Activated CD4-positive, alpha-beta T cell treated with anti-CD3 and anti-CD28 coated beads for 48 hours (primary cell): ENCODE measurements at regions not wholly inside any gene's neighbourhood (a gene's known extent, or its start where the extent isn't known, plus 50 kb on each side); places are given as distances from the start of the nearest gene placed in this dataset.

ENCODE experiments used
- DNase-seq: peaks from one replicate; pipeline ENCODE4 v3.0.0-alpha.2; 2020

GRCh38 chr12:85352016-85352415, 72.0 kb downstream of the ALX1 start:
- DNase-seq: no peak

- DNase-seq: no peak
These were observed 76.8 kb downstream of the ALX1 start for GRCh38 chr12:85356596-85357385.

- no peak for DNase-seq
These were observed 77.6 kb downstream of the ALX1 start for GRCh38 chr12:85357609-85358008.

GRCh38 chr12:85358715-85359114, 78.7 kb downstream of the ALX1 start:
- no peak for DNase-seq

- DNase-seq: no peak
These were observed 83.6 kb downstream of the ALX1 start for GRCh38 chr12:85363382-85364190.

- no peak for DNase-seq
These were observed 87.9 kb downstream of the ALX1 start for GRCh38 chr12:85367936-85368335.

GRCh38 chr12:85369365-85370154, 89.5 kb downstream of the ALX1 start:
- no peak for DNase-seq

- no peak for DNase-seq
These were observed 93.0 kb downstream of the ALX1 start for GRCh38 chr12:85373045-85373444.

- DNase-seq: no peak
These were observed 95.0 kb downstream of the ALX1 start for GRCh38 chr12:85374981-85375380.

GRCh38 chr12:85385406-85385805, 105.4 kb downstream of the ALX1 start:
- DNase-seq: no peak

- DNase-seq: no peak
These were observed 110.2 kb downstream of the ALX1 start for GRCh38 chr12:85390266-85390665.

- DNase-seq: no peak
These were observed 112.5 kb downstream of the ALX1 start for GRCh38 chr12:85392508-85392907.

- DNase-seq: no peak
These were observed 113.6 kb downstream of the ALX1 start for GRCh38 chr12:85393606-85394005.

GRCh38 chr12:85394065-85394464, 114.0 kb downstream of the ALX1 start:
- no peak for DNase-seq

GRCh38 chr12:85394809-85395208, 114.8 kb downstream of the ALX1 start:
- DNase-seq: no peak

GRCh38 chr12:85405262-85405661, 125.2 kb downstream of the ALX1 start:
- DNase-seq: no peak

- no peak for DNase-seq
These were observed 125.9 kb downstream of the ALX1 start for GRCh38 chr12:85405781-85406522.

- DNase-seq: no peak
These were observed 133.2 kb downstream of the ALX1 start for GRCh38 chr12:85413266-85413665.

GRCh38 chr12:85422762-85423161, 142.7 kb downstream of the ALX1 start:
- no peak for DNase-seq

- DNase-seq: no peak
These were observed 143.9 kb downstream of the ALX1 start for GRCh38 chr12:85423947-85424346.

GRCh38 chr12:85424581-85425348, 144.7 kb downstream of the ALX1 start:
- peak; percentile 22 for DNase-seq

- DNase-seq: no peak
These were observed 145.3 kb downstream of the ALX1 start for GRCh38 chr12:85425349-85425612.
